CD4-positive, CD25-positive, alpha-beta regulatory T cell (primary cell): ENCODE measurements at regions not wholly inside any gene's neighbourhood (a gene's known extent, or its start where the extent isn't known, plus 50 kb on each side); places are given as distances from the start of the nearest gene placed in this dataset.

Experiments
- ATAC-seq, 2 donors: fragments of 150-1000 bp; cut with Tn5 transposase; one replicate each; pipeline ENCODE4 v1.10.0; 2021; ENCODE audit warnings: low read depth in 2 of 2, moderate number of reproducible peaks in 2 of 2, moderate library complexity in 1 of 2
- DNase-seq, 3 donors: peaks; one replicate each; pipeline versions ENCODE4 v3.0.0 to v3.0.0-alpha.2; 2012 to 2022; ENCODE audit warnings: mixed read lengths in 1 of 3
- H3K27ac ChIP-seq: one replicate; pipeline ENCODE4 v1.7.0; 2013; ENCODE audit warnings: mild to moderate bottlenecking, low read length; ENCODE audit not compliant: insufficient read depth, poor library complexity, severe bottlenecking
- H3K27me3 ChIP-seq: one replicate; pipeline ENCODE4 v1.7.0; 2013; ENCODE audit warnings: low read length; ENCODE audit not compliant: control insufficient read depth, insufficient read depth
- H3K36me3 ChIP-seq: one replicate; pipeline ENCODE4 v1.7.0; 2013; ENCODE audit warnings: mild to moderate bottlenecking, low read length, moderate library complexity; ENCODE audit not compliant: control insufficient read depth, insufficient read depth
- H3K4me1 ChIP-seq: 2 replicates; pipeline ENCODE4 v1.7.0; 2013; ENCODE audit warnings: mild to moderate bottlenecking, low read length; ENCODE audit not compliant: insufficient read depth, control insufficient read depth, poor library complexity, severe bottlenecking
- H3K4me3 ChIP-seq: one replicate; pipeline ENCODE4 v1.7.0; 2013; ENCODE audit warnings: low read depth, mild to moderate bottlenecking, low read length, moderate library complexity
- H3K9me3 ChIP-seq, 2 experiments: 1 replicate in 1 of 2; 2 replicates in 1 of 2; pipeline ENCODE4 v1.7.0; 2013; ENCODE audit warnings: low read length in 2 of 2, mild to moderate bottlenecking in 1 of 2, moderate library complexity in 1 of 2; ENCODE audit not compliant: control insufficient read depth in 2 of 2
- H3K27ac Mint-ChIP-seq, 3 donors: one replicate each; pipeline ENCODE4 v1.8.0; 2020 to 2022; ENCODE audit warnings: mild to moderate bottlenecking in 3 of 3, mixed read lengths in 3 of 3, moderate library complexity in 2 of 3
- H3K27me3 Mint-ChIP-seq: one replicate; pipeline ENCODE4 v1.8.0; 2022; ENCODE audit warnings: mild to moderate bottlenecking, mixed read lengths
- H3K36me3 Mint-ChIP-seq: one replicate; pipeline ENCODE4 v1.8.0; 2020; ENCODE audit warnings: mixed read lengths
- H3K4me1 Mint-ChIP-seq, 4 donors: one replicate each; pipeline ENCODE4 v1.8.0; 2020 to 2022; ENCODE audit warnings: mixed read lengths in 4 of 4, mild to moderate bottlenecking in 1 of 4
- H3K4me3 Mint-ChIP-seq, 4 donors: one replicate each; pipeline ENCODE4 v1.8.0; 2020 to 2022; ENCODE audit warnings: mild to moderate bottlenecking in 4 of 4, mixed read lengths in 4 of 4, moderate library complexity in 3 of 4
- H3K9me3 Mint-ChIP-seq, 7 donors: one replicate each; pipeline ENCODE4 v1.8.0; 2020 to 2022; ENCODE audit warnings: mixed read lengths in 7 of 7, mild to moderate bottlenecking in 3 of 7, moderate library complexity in 2 of 7

DNA sequence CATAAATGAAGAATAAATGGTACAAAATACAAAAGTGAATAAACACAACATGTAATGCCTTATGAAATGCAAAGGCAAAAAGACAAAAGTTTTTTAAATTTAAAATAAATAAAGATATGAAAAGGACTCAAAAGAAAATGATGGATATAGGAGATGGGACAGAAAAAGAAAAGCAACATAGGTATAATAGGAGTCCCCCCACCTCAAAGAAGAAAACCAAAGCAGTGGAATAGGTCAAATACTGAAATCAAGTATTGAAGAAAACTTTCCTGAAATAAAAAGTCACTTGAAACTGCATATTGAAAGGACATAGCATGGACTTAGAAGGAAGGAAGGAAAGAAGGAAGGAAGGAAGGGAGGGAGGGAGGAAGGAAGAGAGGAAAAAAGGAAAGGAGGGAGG lies 110.0 kb upstream of the FAM204A start:
- no peaks in the 10 kb centered on the region for H3K36me3 Mint-ChIP-seq
- H3K27me3 Mint-ChIP-seq = peaks cover 19% of the 10 kb centered on the region
- peaks cover 0 to 6% (median 2%) of the 10 kb centered on the region in 7 donors for H3K9me3 Mint-ChIP-seq

GRCh38 chr10:118449521-118449920 lies 107.4 kb upstream of the FAM204A start:
- DNase-seq (no peak), ATAC-seq (no peak)
- H3K27ac Mint-ChIP-seq = no peak overlapping the region
- H3K27me3 Mint-ChIP-seq = peaks cover 22% of the 10 kb centered on the region
- H3K9me3 ChIP-seq = no peaks in the 10 kb centered on the region
- H3K36me3 Mint-ChIP-seq = no peaks in the 10 kb centered on the region
- H3K4me1 ChIP-seq = no peaks in the 10 kb centered on the region
- H3K4me1 Mint-ChIP-seq = no peaks in the 10 kb centered on the region
- peaks cover 0 to 6% (median 2%) of the 10 kb centered on the region in 7 donors for H3K9me3 Mint-ChIP-seq
- no peak overlapping the region for H3K27ac ChIP-seq
- H3K4me3 Mint-ChIP-seq = no peak overlapping the region
- no peaks in the 10 kb centered on the region for H3K36me3 ChIP-seq
- H3K4me3 ChIP-seq = no peak overlapping the region
- peaks cover 3% of the 10 kb centered on the region for H3K27me3 ChIP-seq

More for the DNA sequence above, 110.0 kb upstream of the FAM204A start:
- H3K27ac Mint-ChIP-seq = no peak overlapping the region
- peaks cover 3% of the 10 kb centered on the region for H3K27me3 ChIP-seq
- H3K4me1 Mint-ChIP-seq = no peaks in the 10 kb centered on the region
- no peak for ATAC-seq
- no peaks in the 10 kb centered on the region for H3K9me3 ChIP-seq
- no peak overlapping the region for H3K4me3 Mint-ChIP-seq
- no peak overlapping the region for H3K4me3 ChIP-seq
- H3K4me1 ChIP-seq = no peaks in the 10 kb centered on the region
- no peak overlapping the region for H3K27ac ChIP-seq
- H3K36me3 ChIP-seq = no peaks in the 10 kb centered on the region
- DNase-seq = no peak

DNA sequence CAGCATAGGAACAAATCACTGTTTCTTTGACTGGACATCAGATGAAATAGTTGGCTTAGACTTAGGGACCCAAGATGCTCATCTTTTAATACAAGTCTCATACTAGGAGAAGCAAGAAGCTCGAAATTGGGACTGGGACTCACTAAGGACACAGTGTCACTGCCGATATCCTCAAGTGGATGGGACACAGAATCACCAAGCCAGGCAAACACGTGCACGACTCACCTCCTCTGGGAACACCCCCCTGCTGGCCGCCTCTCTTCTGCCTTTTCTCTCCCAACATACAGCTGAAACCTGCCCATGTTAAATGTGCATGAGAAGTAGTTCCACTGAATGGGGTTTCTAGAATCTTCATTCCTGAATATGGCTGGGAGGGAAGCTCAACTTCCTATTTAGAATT lies 106.6 kb upstream of the FAM204A start:
- Histone ChIP-seq H3K9me3 (no peaks in the 10 kb centered on the region), H3K4me1 (no peaks in the 10 kb centered on the region), H3K27me3 (peaks cover 3% of the 10 kb centered on the region), H3K4me3 (no peak overlapping the region), H3K36me3 (no peaks in the 10 kb centered on the region), H3K27ac (no peak overlapping the region)
- Mint-ChIP-seq H3K27me3 (peaks cover 27% of the 10 kb centered on the region), H3K9me3 (peaks cover 0 to 6% (median 2%) of the 10 kb centered on the region in 7 donors), H3K4me3 (no peak overlapping the region), H3K27ac (no peak overlapping the region), H3K36me3 (no peaks in the 10 kb centered on the region), H3K4me1 (no peaks in the 10 kb centered on the region)
- ATAC-seq (no peak), DNase-seq (no peak)

DNA sequence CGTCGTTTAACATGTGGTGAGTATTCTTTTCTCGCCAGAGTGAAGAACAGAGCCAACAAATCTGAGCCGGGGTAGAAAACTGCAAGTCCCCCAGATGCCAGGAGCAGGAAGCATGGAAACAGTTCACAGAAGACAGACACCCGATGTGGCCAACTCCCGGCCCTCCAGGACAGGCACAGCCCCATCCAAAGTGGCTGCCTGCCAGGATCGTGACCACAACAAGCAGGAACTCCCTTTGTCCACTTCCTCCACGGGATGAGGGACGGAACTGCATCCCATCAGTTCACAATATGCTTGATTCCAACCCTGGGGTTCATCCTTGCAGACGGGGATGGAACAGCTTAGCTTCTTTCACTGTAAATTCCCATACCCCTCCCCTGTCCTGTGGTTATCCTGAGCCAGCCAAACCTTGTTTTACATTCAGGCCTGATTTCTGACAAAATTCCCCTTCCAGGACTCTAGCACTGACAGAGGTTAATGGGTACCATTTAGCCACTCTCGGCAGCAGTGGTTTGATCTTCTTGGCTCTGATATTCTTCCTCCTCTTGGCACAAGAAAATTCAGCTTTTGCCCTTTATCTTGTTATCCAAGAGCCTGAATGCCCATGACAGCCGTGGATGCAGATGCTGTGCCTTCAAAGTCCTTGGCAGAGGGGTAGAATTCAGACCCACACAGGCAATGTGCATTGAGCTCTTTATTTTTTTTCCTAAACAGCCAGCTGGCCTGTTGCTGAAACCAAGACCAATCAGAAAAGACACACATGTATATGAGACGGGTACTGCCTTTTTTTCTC lies 105.5 kb upstream of the FAM204A start:
- Mint-ChIP-seq H3K4me3 (no peak overlapping the region), H3K36me3 (no peaks in the 10 kb centered on the region), H3K9me3 (peaks cover 0 to 6% (median 2%) of the 10 kb centered on the region in 7 donors), H3K27me3 (peaks cover 28% of the 10 kb centered on the region), H3K27ac (no peak overlapping the region), H3K4me1 (no peaks in the 10 kb centered on the region)
- Histone ChIP-seq H3K27me3 (peaks cover 3% of the 10 kb centered on the region), H3K4me1 (no peaks in the 10 kb centered on the region), H3K4me3 (no peak overlapping the region), H3K27ac (no peak overlapping the region), H3K36me3 (no peaks in the 10 kb centered on the region), H3K9me3 (no peaks in the 10 kb centered on the region)
- no peak for ATAC-seq
- no peak for DNase-seq

DNA sequence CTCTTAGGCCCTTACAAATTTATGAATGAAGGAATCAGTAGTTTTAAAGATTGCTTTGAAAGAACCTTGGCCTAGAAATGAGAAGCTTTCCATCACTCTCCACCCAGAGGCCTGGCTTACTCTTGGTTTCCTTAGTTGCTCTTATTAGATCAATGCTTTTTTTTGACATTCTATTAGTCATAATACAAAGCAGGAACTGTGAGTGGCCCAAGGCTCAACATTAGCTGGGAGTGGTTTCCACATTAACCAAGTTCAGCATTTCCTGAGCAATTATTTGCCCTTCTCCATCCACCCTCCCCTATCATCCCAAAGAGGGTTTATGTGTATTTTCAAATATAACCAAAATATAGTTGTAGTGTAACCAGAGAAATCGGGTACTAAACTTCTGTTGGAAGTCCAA lies 103.4 kb upstream of the FAM204A start:
- no peak for DNase-seq
- no peaks in the 10 kb centered on the region for H3K36me3 ChIP-seq
- H3K9me3 Mint-ChIP-seq = peaks cover 0 to 2% (median 0%) of the 10 kb centered on the region in 7 donors
- peaks cover 3% of the 10 kb centered on the region for H3K27me3 ChIP-seq
- peaks cover 32% of the 10 kb centered on the region for H3K27me3 Mint-ChIP-seq
- no peak overlapping the region for H3K27ac ChIP-seq
- H3K4me3 ChIP-seq = no peak overlapping the region
- no peaks in the 10 kb centered on the region for H3K4me1 Mint-ChIP-seq
- no peaks in the 10 kb centered on the region for H3K4me1 ChIP-seq
- H3K4me3 Mint-ChIP-seq = no peak overlapping the region
- no peaks in the 10 kb centered on the region for H3K9me3 ChIP-seq
- ATAC-seq = no peak
- H3K36me3 Mint-ChIP-seq = no peaks in the 10 kb centered on the region
- H3K27ac Mint-ChIP-seq = no peak overlapping the region

GRCh38 chr10:118444069-118444468 lies 101.9 kb upstream of the FAM204A start:
- ATAC-seq = no peak
- no peaks in the 10 kb centered on the region for H3K36me3 Mint-ChIP-seq
- H3K4me3 ChIP-seq = no peak overlapping the region

DNA sequence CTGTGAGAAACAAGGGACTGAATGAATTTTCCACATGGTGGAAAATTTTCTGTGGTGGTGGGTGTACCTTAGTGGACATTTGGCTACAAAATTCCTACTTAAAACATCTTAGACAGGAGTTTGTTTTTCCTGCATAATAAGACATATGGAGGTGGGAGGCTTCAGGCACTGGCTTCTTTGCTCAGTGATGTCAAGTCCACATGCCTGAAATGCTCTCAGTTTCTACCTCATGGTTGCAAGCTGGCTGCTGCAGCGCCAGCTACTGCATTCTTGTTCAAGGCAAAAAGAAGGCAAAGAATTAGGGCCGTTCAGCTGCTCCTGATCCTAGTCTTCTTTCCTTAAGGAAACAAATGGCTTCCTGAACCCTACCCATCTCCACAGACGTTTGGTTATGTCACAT lies 99.9 kb upstream of the FAM204A start:
- no peak overlapping the region for H3K27ac Mint-ChIP-seq
- no peak for ATAC-seq
- no peak overlapping the region for H3K4me3 Mint-ChIP-seq
- no peaks in the 10 kb centered on the region for H3K9me3 Mint-ChIP-seq
- H3K4me3 ChIP-seq = no peak overlapping the region
- H3K27ac ChIP-seq = no peak overlapping the region
- no peaks in the 10 kb centered on the region for H3K36me3 ChIP-seq
- peaks cover 18% of the 10 kb centered on the region for H3K27me3 Mint-ChIP-seq
- H3K4me1 Mint-ChIP-seq = no peaks in the 10 kb centered on the region
- H3K9me3 ChIP-seq = no peaks in the 10 kb centered on the region
- no peaks in the 10 kb centered on the region for H3K4me1 ChIP-seq
- DNase-seq = no peak
- H3K27me3 ChIP-seq = peaks cover 9% of the 10 kb centered on the region
- H3K36me3 Mint-ChIP-seq = no peaks in the 10 kb centered on the region

More at GRCh38 chr10:118444069-118444468, 101.9 kb upstream of the FAM204A start:
- no peak for DNase-seq
- H3K4me3 Mint-ChIP-seq = no peak overlapping the region
- Histone ChIP-seq H3K27ac (no peak overlapping the region), H3K9me3 (no peaks in the 10 kb centered on the region), H3K36me3 (no peaks in the 10 kb centered on the region), H3K27me3 (peaks cover 5% of the 10 kb centered on the region), H3K4me1 (no peaks in the 10 kb centered on the region)
- no peak overlapping the region for H3K27ac Mint-ChIP-seq
- H3K27me3 Mint-ChIP-seq = peaks cover 27% of the 10 kb centered on the region
- no peaks in the 10 kb centered on the region for H3K4me1 Mint-ChIP-seq
- no peaks in the 10 kb centered on the region for H3K9me3 Mint-ChIP-seq

DNA sequence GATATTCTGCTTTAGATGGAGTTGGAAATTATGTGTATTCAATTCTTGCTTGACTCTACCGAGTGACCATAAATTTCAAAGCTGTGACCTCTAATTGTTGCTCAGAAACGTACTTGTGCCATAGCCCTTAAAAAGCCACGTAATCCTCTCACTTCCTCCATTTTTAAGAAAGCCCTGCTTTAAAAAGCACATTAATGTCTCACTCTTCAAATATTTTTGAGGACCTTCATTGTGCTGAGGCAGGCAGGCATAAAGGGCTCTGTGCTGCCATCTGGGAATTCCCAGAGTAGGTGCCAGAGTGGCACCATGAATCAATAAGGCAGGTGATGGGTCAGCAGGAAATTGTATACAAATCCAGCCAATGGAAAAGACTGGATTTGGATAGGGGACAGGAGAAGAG lies 97.7 kb upstream of the FAM204A start:
- peaks cover 15% of the 10 kb centered on the region for H3K27me3 Mint-ChIP-seq

More for the DNA sequence above, 97.7 kb upstream of the FAM204A start:
- DNase-seq = no peak
- Mint-ChIP-seq H3K27ac (no peak overlapping the region), H3K9me3 (peaks cover 0 to 2% (median 0%) of the 10 kb centered on the region in 7 donors), H3K4me3 (no peak overlapping the region), H3K4me1 (no peaks in the 10 kb centered on the region), H3K36me3 (no peaks in the 10 kb centered on the region)
- Histone ChIP-seq H3K27ac (no peak overlapping the region), H3K9me3 (no peaks in the 10 kb centered on the region), H3K36me3 (no peaks in the 10 kb centered on the region), H3K4me1 (no peaks in the 10 kb centered on the region), H3K4me3 (no peak overlapping the region), H3K27me3 (peaks cover 17% of the 10 kb centered on the region)
- ATAC-seq = no peak
